ENCODE measurements at regions not wholly inside any gene's neighbourhood (a gene's known extent, or its start where the extent isn't known, plus 50 kb on each side); places are given as distances from the start of the nearest gene placed in this dataset.

DNA sequence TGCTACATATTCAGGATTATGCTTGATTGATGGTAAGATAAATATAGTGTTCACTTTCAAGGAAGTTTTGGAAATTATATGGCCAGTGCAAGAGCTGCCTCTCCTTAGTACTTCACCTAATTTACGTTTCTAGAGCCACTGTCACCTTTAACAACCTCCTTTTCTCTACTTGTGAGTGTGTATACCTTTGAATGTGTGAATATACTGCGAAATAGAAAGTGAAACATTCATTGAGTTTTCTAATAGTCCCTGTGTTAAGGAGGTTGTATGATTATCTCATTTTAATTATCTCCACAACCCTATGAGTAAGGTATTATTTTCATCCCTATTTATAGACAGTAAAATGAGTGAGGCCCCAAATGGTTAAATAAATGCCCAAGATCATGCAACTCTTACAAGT is 1050.5 kb downstream of the XPNPEP1 start:
- no peak for DNase-seq (ENCODE audit: low read depth, low spot score)
- Histone ChIP-seq H3K27ac (ENCODE audit: low read length) (no peak overlapping the region), H3K27me3 (ENCODE audit: control insufficient read depth, insufficient read depth, low read length) (no peaks in the 10 kb centered on the region), H3K9me3 (ENCODE audit: control insufficient read depth, insufficient read depth, low read depth, low read length) (no peaks in the 10 kb centered on the region), H3K4me1 (ENCODE audit: control insufficient read depth, insufficient read depth, low read length) (no peaks in the 10 kb centered on the region), H3K36me3 (ENCODE audit: control insufficient read depth, insufficient read depth, low read length) (no peaks in the 10 kb centered on the region), H3K4me3 (ENCODE audit: low read depth in 2 of 2, low read length in 2 of 2) (no peak overlapping the region)
- TF ChIP-seq, protein P1, sequence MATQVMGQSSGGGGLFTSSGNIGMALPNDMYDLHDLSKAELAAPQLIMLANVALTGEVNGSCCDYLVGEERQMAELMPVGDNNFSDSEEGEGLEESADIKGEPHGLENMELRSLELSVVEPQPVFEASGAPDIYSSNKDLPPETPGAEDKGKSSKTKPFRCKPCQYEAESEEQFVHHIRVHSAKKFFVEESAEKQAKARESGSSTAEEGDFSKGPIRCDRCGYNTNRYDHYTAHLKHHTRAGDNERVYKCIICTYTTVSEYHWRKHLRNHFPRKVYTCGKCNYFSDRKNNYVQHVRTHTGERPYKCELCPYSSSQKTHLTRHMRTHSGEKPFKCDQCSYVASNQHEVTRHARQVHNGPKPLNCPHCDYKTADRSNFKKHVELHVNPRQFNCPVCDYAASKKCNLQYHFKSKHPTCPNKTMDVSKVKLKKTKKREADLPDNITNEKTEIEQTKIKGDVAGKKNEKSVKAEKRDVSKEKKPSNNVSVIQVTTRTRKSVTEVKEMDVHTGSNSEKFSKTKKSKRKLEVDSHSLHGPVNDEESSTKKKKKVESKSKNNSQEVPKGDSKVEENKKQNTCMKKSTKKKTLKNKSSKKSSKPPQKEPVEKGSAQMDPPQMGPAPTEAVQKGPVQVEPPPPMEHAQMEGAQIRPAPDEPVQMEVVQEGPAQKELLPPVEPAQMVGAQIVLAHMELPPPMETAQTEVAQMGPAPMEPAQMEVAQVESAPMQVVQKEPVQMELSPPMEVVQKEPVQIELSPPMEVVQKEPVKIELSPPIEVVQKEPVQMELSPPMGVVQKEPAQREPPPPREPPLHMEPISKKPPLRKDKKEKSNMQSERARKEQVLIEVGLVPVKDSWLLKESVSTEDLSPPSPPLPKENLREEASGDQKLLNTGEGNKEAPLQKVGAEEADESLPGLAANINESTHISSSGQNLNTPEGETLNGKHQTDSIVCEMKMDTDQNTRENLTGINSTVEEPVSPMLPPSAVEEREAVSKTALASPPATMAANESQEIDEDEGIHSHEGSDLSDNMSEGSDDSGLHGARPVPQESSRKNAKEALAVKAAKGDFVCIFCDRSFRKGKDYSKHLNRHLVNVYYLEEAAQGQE (IDR thresholded peaks at IDR 0.05; ENCODE audit: insufficient read depth in 1 of 2, low read depth in 2 of 2, low read length in 1 of 2): no peak
- no peak for TF ChIP-seq TCF7L2 (IDR thresholded peaks at IDR 0.05; ENCODE audit: low read depth, low read length)
- no peak for TF ChIP-seq POLR2AphosphoS5 (IDR thresholded peaks at IDR 0.05; ENCODE audit: low read depth, low read length)
- TF ChIP-seq, protein P2, sequence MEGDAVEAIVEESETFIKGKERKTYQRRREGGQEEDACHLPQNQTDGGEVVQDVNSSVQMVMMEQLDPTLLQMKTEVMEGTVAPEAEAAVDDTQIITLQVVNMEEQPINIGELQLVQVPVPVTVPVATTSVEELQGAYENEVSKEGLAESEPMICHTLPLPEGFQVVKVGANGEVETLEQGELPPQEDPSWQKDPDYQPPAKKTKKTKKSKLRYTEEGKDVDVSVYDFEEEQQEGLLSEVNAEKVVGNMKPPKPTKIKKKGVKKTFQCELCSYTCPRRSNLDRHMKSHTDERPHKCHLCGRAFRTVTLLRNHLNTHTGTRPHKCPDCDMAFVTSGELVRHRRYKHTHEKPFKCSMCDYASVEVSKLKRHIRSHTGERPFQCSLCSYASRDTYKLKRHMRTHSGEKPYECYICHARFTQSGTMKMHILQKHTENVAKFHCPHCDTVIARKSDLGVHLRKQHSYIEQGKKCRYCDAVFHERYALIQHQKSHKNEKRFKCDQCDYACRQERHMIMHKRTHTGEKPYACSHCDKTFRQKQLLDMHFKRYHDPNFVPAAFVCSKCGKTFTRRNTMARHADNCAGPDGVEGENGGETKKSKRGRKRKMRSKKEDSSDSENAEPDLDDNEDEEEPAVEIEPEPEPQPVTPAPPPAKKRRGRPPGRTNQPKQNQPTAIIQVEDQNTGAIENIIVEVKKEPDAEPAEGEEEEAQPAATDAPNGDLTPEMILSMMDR (IDR thresholded peaks at IDR 0.05): no peak
- no peak for TF ChIP-seq SIN3A (IDR thresholded peaks at IDR 0.05; ENCODE audit: borderline replicate concordance, insufficient read depth, low read depth, low read length)
- ATAC-seq: no peak
- in situ Hi-C loops (cut with HindIII; ENCODE audit: low pct_unique_long_range_greater_than_20kb, low sequenced_read_pairs): no loop called here
- BruUV-seq (replicated peaks): no TSS peak
- ChIA-PET CTCF (no interaction called here), POLR2A (no interaction called here)
- intact Hi-C loops (cut with micrococcal nuclease; ENCODE audit: unreplicated experiment): no loop called here

DNA sequence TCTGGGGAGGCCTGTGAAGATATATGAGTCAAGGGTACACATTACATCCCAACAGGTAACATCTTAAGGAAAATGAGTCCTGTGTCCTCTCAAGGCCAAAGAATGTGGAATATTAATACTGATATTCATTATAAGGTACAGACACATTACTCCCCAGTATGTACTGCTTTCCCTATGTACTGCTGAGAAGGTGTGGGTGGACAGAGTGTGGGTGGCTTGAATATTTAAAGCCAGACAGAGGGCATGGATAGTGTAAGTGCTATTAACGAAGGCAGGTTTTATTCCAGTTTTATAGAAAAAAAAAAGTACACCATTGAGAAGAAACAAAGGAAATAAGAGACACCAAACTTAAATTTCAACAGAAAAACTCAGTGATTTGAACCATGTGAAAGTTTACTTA is 1054.4 kb downstream of the XPNPEP1 start:
- no TSS peak for BruUV-seq (replicated peaks)
- in situ Hi-C loops (cut with HindIII; ENCODE audit: low pct_unique_long_range_greater_than_20kb, low sequenced_read_pairs) (no loop called here), intact Hi-C loops (cut with micrococcal nuclease; ENCODE audit: unreplicated experiment) (no loop called here)
- Histone ChIP-seq H3K4me3 (ENCODE audit: low read depth in 2 of 2, low read length in 2 of 2) (no peak overlapping the region), H3K27ac (ENCODE audit: low read length) (no peak overlapping the region), H3K27me3 (ENCODE audit: control insufficient read depth, insufficient read depth, low read length) (no peaks in the 10 kb centered on the region), H3K36me3 (ENCODE audit: control insufficient read depth, insufficient read depth, low read length) (no peaks in the 10 kb centered on the region), H3K4me1 (ENCODE audit: control insufficient read depth, insufficient read depth, low read length) (no peaks in the 10 kb centered on the region), H3K9me3 (ENCODE audit: control insufficient read depth, insufficient read depth, low read depth, low read length) (no peaks in the 10 kb centered on the region)
- no peak for ATAC-seq
- no peak for DNase-seq (ENCODE audit: low read depth, low spot score)
- CTCF ChIA-PET: no interaction called here
- POLR2A ChIA-PET: no interaction called here
- TF ChIP-seq, protein P2 (IDR thresholded peaks at IDR 0.05): no peak
- TF ChIP-seq, protein P1 (IDR thresholded peaks at IDR 0.05; ENCODE audit: insufficient read depth in 1 of 2, low read depth in 2 of 2, low read length in 1 of 2): no peak
- TF ChIP-seq SIN3A (IDR thresholded peaks at IDR 0.05; ENCODE audit: borderline replicate concordance, insufficient read depth, low read depth, low read length) (no peak), TCF7L2 (IDR thresholded peaks at IDR 0.05; ENCODE audit: low read depth, low read length) (no peak), POLR2AphosphoS5 (IDR thresholded peaks at IDR 0.05; ENCODE audit: low read depth, low read length) (no peak)

All from Panc1 (cell line).